ENCODE measurements at regions not wholly inside any gene's neighbourhood (a gene's known extent, or its start where the extent isn't known, plus 50 kb on each side); places are given as distances from the start of the nearest gene placed in this dataset.
A peak's percentile ranks its signal among the peaks of the same experiment; 100 is the strongest.

DNA sequence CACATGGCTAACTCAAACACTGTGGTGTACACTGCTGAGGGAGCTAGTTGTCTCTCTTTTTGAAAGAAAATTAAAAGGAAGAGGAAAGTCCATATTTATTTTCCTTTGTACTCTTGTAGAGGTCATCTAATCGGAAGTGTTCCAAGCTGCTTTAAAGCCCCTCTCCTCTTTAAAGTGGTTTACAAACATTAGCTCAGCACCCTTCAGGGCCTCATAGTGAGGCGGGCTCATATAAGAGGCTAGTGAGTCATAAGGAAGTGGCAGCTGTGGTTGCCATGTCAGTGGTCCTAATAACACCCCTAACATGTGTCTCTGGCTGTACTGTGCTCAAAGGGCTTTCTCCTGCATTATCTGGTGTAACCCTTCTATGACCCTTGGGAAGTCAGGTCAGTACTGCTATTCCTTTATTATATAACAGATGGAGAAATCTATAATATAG, 104.4 kb upstream of the SERBP1 start:
- TF ChIP-seq, protein P1, sequence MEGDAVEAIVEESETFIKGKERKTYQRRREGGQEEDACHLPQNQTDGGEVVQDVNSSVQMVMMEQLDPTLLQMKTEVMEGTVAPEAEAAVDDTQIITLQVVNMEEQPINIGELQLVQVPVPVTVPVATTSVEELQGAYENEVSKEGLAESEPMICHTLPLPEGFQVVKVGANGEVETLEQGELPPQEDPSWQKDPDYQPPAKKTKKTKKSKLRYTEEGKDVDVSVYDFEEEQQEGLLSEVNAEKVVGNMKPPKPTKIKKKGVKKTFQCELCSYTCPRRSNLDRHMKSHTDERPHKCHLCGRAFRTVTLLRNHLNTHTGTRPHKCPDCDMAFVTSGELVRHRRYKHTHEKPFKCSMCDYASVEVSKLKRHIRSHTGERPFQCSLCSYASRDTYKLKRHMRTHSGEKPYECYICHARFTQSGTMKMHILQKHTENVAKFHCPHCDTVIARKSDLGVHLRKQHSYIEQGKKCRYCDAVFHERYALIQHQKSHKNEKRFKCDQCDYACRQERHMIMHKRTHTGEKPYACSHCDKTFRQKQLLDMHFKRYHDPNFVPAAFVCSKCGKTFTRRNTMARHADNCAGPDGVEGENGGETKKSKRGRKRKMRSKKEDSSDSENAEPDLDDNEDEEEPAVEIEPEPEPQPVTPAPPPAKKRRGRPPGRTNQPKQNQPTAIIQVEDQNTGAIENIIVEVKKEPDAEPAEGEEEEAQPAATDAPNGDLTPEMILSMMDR (IDR thresholded peaks at IDR 0.05; ENCODE audit: low read depth, low read length): no peak
- TF ChIP-seq, protein P2, sequence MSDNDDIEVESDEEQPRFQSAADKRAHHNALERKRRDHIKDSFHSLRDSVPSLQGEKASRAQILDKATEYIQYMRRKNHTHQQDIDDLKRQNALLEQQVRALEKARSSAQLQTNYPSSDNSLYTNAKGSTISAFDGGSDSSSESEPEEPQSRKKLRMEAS (IDR thresholded peaks at IDR 0.05; ENCODE audit: low read depth, low read length): peak; percentile 18; the same call in 1 of the 2 replicates
- no peak for TF ChIP-seq MYC (IDR thresholded peaks at IDR 0.05; ENCODE audit: low read depth, low read length)
